ENCODE measurements at regions not wholly inside any gene's neighbourhood (a gene's known extent, or its start where the extent isn't known, plus 50 kb on each side); places are given as distances from the start of the nearest gene placed in this dataset.

DNA sequence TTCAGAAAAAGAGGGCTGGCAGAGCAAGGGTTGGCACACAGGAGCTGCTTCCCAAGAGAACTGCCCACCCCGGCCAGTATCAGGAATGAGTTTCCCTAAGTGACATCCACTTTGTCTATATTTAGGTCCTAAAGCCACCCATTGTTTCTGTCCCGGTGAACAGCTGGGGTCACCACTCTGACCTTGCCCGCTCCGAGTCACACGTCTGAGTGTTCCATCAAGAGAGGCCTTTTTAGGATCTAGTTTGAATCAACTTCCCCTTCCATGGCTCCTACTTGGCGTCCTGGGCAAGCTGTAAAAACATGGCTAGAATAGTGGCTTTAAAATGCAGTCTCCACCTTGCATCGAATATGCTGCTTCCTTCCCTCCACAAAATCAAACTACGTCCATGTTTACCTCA is 109.6 kb upstream of the ARHGEF3 start:
- Histone ChIP-seq H3F3A (ENCODE audit: low read depth) (no peaks in the 10 kb centered on the region), H3K9ac (ENCODE audit: low read depth, low read length, poor library complexity, severe bottlenecking) (no peak overlapping the region), H3K36me3 (ENCODE audit: insufficient read depth, low read length) (no peaks in the 10 kb centered on the region), H3K27me3 (ENCODE audit: insufficient read depth, low read length, poor library complexity, severe bottlenecking) (no peaks in the 10 kb centered on the region), H3K4me2 (ENCODE audit: low read depth, low read length, poor library complexity, severe bottlenecking) (peak overlapping the region; percentile 2), H3K4me3 (ENCODE audit: low read length, poor library complexity, severe bottlenecking) (no peak overlapping the region), H3K79me2 (ENCODE audit: insufficient read depth, low read length) (peaks cover 88% of the 10 kb centered on the region), H2AFZ (ENCODE audit: low read length) (no peak overlapping the region), H3K4me1 (ENCODE audit: insufficient read depth, low read length, poor library complexity, severe bottlenecking) (peaks cover 40% of the 10 kb centered on the region), H3K9me3 (ENCODE audit: insufficient read depth, low read depth, low read length) (no peaks in the 10 kb centered on the region), H4K20me1 (ENCODE audit: insufficient read depth, low read length, poor library complexity, severe bottlenecking) (no peaks in the 10 kb centered on the region), H3K9me2 (replicated peaks; ENCODE audit: low read depth, low read length) (no peaks in the 10 kb centered on the region)
- no peak for TF ChIP-seq EZH2phosphoT487 (IDR thresholded peaks at IDR 0.05; ENCODE audit: borderline replicate concordance)
- TF ChIP-seq, protein P1, sequence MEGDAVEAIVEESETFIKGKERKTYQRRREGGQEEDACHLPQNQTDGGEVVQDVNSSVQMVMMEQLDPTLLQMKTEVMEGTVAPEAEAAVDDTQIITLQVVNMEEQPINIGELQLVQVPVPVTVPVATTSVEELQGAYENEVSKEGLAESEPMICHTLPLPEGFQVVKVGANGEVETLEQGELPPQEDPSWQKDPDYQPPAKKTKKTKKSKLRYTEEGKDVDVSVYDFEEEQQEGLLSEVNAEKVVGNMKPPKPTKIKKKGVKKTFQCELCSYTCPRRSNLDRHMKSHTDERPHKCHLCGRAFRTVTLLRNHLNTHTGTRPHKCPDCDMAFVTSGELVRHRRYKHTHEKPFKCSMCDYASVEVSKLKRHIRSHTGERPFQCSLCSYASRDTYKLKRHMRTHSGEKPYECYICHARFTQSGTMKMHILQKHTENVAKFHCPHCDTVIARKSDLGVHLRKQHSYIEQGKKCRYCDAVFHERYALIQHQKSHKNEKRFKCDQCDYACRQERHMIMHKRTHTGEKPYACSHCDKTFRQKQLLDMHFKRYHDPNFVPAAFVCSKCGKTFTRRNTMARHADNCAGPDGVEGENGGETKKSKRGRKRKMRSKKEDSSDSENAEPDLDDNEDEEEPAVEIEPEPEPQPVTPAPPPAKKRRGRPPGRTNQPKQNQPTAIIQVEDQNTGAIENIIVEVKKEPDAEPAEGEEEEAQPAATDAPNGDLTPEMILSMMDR (conservative IDR thresholded peaks at IDR 0.05; ENCODE audit: low read length): no peak

DNA sequence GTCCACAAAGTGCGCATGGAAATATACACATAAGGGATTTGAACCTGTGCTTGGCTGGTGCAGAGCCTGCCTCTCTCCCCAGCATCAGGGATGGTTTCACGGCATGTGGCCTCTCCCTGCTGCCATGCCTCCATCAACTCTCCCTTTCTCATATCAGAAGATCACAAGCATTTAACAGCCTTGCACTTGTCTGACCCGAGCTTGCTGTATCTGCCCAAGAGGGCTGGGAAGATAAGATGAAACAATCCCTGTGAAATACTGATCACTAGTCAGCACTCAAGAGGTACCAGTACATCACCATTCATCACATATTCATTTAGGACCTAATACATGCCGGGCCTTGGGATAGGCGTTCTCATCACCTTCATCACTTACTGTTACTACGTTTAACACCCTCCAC is 107.6 kb upstream of the ARHGEF3 start:
- Histone ChIP-seq H3K9me2 (replicated peaks; ENCODE audit: low read depth, low read length) (no peaks in the 10 kb centered on the region), H3F3A (ENCODE audit: low read depth) (no peaks in the 10 kb centered on the region), H3K27me3 (ENCODE audit: insufficient read depth, low read length, poor library complexity, severe bottlenecking) (no peaks in the 10 kb centered on the region), H3K9ac (ENCODE audit: low read depth, low read length, poor library complexity, severe bottlenecking) (no peak overlapping the region), H3K4me2 (ENCODE audit: low read depth, low read length, poor library complexity, severe bottlenecking) (peak overlapping the region; percentile 25), H3K4me3 (ENCODE audit: low read length, poor library complexity, severe bottlenecking) (no peak overlapping the region), H2AFZ (ENCODE audit: low read length) (no peak overlapping the region), H4K20me1 (ENCODE audit: insufficient read depth, low read length, poor library complexity, severe bottlenecking) (no peaks in the 10 kb centered on the region), H3K36me3 (ENCODE audit: insufficient read depth, low read length) (no peaks in the 10 kb centered on the region), H3K4me1 (ENCODE audit: insufficient read depth, low read length, poor library complexity, severe bottlenecking) (peaks cover 25% of the 10 kb centered on the region), H3K79me2 (ENCODE audit: insufficient read depth, low read length) (peaks cover 90% of the 10 kb centered on the region), H3K9me3 (ENCODE audit: insufficient read depth, low read depth, low read length) (no peaks in the 10 kb centered on the region)
- TF ChIP-seq, protein P1 (conservative IDR thresholded peaks at IDR 0.05; ENCODE audit: low read length): no peak
- TF ChIP-seq EZH2phosphoT487 (IDR thresholded peaks at IDR 0.05; ENCODE audit: borderline replicate concordance): no peak

DNA sequence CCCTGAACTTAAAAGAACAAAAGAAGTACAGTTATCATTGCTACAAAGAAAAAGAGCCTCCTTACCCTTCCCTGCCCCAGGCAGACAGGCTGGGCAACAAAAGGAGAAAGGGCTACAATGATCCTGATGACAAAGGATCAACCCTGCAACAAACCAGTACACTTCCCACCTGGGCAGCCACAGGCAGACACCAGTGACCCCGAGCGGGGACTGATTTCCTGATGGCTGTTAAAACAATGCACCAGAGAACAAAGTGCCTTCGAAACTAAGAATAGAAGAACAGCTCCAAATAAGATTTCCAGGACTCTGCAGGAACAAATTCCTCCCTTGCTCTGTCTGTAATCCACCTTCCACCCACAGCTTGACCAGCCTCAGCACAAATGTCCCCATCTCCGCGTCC is 106.3 kb upstream of the ARHGEF3 start:
- Histone ChIP-seq H4K20me1 (ENCODE audit: insufficient read depth, low read length, poor library complexity, severe bottlenecking) (no peaks in the 10 kb centered on the region), H3K36me3 (ENCODE audit: insufficient read depth, low read length) (no peaks in the 10 kb centered on the region), H3K4me2 (ENCODE audit: low read depth, low read length, poor library complexity, severe bottlenecking) (peak overlapping the region; percentile 45), H3K4me1 (ENCODE audit: insufficient read depth, low read length, poor library complexity, severe bottlenecking) (peaks cover 20% of the 10 kb centered on the region), H3K9me3 (ENCODE audit: insufficient read depth, low read depth, low read length) (no peaks in the 10 kb centered on the region), H3K27me3 (ENCODE audit: insufficient read depth, low read length, poor library complexity, severe bottlenecking) (no peaks in the 10 kb centered on the region), H2AFZ (ENCODE audit: low read length) (no peak overlapping the region), H3K4me3 (ENCODE audit: low read length, poor library complexity, severe bottlenecking) (no peak overlapping the region), H3K79me2 (ENCODE audit: insufficient read depth, low read length) (peaks cover 88% of the 10 kb centered on the region), H3K9ac (ENCODE audit: low read depth, low read length, poor library complexity, severe bottlenecking) (no peak overlapping the region), H3K9me2 (replicated peaks; ENCODE audit: low read depth, low read length) (no peaks in the 10 kb centered on the region), H3F3A (ENCODE audit: low read depth) (no peaks in the 10 kb centered on the region)
- TF ChIP-seq, protein P1 (conservative IDR thresholded peaks at IDR 0.05; ENCODE audit: low read length): no peak
- TF ChIP-seq EZH2phosphoT487 (IDR thresholded peaks at IDR 0.05; ENCODE audit: borderline replicate concordance): no peak
